ENCODE measurements at regions not wholly inside any gene's neighbourhood (a gene's known extent, or its start where the extent isn't known, plus 50 kb on each side); places are given as distances from the start of the nearest gene placed in this dataset.

DNA sequence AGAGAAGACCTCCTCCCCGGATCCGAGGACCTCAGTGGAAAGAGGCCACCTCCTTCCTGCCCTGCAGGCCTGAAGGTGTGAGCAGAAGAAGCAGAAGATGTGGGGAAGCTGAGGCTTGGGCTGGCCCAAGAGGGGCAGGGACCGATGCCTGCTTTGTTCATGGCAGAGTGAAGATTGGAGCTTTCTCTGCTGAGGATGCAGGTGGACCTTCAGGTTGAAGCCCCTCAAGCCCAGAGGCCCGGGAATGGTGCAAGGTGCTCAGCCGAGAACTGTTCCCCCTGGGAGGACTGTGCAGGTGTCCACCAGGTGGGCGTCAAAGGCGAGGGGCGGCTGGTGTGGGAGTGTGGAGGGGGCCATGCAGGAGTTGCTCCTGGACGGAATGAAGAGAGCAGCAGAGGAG is 277.9 kb upstream of the IRX2 start:
- no peak for DNase-seq
- H3K4me3 ChIP-seq = no peak overlapping the region
- H3K36me3 ChIP-seq = no peaks in the 10 kb centered on the region
- no peaks in the 10 kb centered on the region for H3K9me3 ChIP-seq
- no peaks in the 10 kb centered on the region for H3K27me3 ChIP-seq

DNA sequence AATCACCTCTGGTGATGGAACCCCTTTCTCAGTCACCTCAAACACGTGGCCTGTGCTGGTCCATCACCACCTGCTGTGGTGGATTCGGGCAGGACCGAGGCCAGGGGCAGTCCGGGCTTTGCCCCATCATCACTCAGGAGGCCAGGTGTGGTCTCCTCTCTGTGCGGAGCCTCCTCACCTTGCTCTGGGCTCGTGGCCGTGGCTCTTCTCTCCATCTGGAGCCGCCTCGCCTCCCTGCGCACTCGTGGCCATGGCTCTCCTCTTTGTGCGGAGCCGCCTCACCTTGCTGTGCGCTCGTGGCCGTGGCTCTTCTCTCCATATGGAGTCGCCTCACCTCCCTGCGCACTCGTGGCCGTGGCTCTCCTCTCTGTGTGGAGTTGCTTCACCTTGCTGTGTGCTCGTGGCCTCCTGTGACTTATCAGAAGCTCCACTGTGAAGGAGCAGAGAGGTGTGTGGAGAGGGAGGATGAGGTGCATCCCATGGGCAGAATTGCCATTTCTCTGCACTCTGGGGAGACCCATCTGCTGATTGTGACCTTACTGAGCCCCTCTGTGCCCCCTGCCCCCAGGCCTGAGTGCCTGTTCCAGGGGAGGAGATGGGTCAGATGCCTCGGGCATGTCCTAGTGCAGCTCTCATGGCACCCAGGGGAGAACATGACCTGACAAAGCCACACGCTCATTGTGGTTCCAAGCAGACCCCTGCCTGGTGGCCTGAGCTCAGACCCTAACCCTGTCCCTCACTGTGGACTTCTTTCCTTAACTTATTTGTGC is 276.6 kb upstream of the IRX2 start:
- Histone ChIP-seq H3K9me3 (no peaks in the 10 kb centered on the region), H3K36me3 (no peaks in the 10 kb centered on the region), H3K27me3 (no peaks in the 10 kb centered on the region), H3K4me3 (no peak overlapping the region)
- no peak for DNase-seq

- no peaks in the 10 kb centered on the region for H3K9me3 ChIP-seq
- no peak overlapping the region for H3K4me3 ChIP-seq
- DNase-seq = no peak
- no peaks in the 10 kb centered on the region for H3K27me3 ChIP-seq
- H3K36me3 ChIP-seq = no peaks in the 10 kb centered on the region
These were observed 275.8 kb upstream of the IRX2 start for GRCh38 chr5:3027185-3027865.

DNA sequence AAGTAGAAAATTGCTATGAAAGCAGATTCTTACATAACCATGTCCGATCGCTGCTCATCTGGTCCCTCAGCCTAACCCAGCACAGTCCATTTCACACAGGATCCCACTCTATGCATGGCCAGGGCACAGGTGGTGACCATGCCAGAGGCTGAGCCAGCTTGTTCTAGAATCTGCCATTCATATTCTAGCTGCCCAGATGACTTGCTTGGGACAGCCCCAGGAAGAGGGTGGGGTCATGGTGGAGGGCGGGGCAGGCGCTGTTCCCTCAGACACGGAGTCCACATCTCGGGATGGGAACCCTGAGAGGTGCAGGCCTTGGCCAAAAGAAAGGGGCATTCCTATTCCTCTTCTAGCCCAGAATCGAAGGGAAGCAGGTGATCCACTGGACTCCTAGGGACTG is 275.2 kb upstream of the IRX2 start:
- Histone ChIP-seq H3K4me3 (no peak overlapping the region), H3K36me3 (no peaks in the 10 kb centered on the region), H3K9me3 (no peaks in the 10 kb centered on the region), H3K27me3 (no peaks in the 10 kb centered on the region)
- no peak for DNase-seq

- Histone ChIP-seq H3K9me3 (no peaks in the 10 kb centered on the region), H3K36me3 (no peaks in the 10 kb centered on the region), H3K27me3 (no peaks in the 10 kb centered on the region), H3K4me3 (no peak overlapping the region)
- no peak for DNase-seq
These were observed 274.6 kb upstream of the IRX2 start for GRCh38 chr5:3026099-3026498.

DNA sequence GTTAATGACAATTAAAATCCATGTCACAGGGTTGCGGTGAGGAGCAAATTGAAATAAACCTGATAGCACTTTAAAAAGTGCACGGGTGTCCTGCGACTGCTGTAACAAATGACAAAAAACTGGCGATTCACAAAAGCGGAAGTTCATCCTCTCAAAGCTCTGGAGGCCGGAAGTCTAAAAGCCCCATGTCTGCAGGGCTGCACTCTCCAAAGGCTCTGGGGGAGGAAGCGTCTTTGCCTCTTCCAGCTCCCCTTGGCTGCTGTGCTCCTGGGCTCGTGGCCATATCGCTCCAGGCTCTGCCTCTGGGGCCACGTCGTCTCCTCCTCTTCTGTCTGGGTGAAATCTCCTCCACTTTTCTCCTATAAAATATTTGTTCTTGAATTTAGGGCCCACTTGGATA is 273.9 kb upstream of the IRX2 start:
- no peaks in the 10 kb centered on the region for H3K27me3 ChIP-seq
- DNase-seq = no peak
- no peaks in the 10 kb centered on the region for H3K36me3 ChIP-seq
- H3K4me3 ChIP-seq = no peak overlapping the region
- H3K9me3 ChIP-seq = no peaks in the 10 kb centered on the region

GRCh38 chr5:3024976-3025375 is 273.5 kb upstream of the IRX2 start:
- no peaks in the 10 kb centered on the region for H3K27me3 ChIP-seq
- no peaks in the 10 kb centered on the region for H3K9me3 ChIP-seq
- no peak for DNase-seq
- no peaks in the 10 kb centered on the region for H3K36me3 ChIP-seq
- H3K4me3 ChIP-seq = no peak overlapping the region

DNA sequence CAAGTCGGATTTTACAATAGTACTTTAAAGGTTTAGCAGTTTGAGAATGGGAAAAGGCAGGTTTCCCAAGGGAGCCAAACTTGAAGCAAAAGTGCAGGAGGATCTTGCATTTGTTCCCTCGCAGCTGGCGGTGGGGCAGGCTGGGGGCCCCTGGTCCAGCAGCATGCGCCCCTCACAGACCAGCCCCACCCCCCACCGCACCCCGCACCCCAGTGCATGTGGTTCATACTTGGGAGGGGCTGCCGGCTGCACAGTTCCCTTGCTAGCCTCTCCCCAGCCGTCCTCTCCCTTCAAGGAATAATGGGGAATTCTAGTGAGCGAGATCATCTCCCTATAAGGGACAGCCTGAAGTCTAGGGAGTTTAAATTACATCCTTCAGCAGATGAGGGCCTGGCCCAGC is 273.1 kb upstream of the IRX2 start:
- Histone ChIP-seq H3K4me3 (no peak overlapping the region), H3K36me3 (no peaks in the 10 kb centered on the region), H3K9me3 (no peaks in the 10 kb centered on the region), H3K27me3 (no peaks in the 10 kb centered on the region)
- DNase-seq = no peak

GRCh38 chr5:3024126-3024525 is 272.6 kb upstream of the IRX2 start:
- Histone ChIP-seq H3K9me3 (no peaks in the 10 kb centered on the region), H3K4me3 (no peak overlapping the region), H3K27me3 (no peaks in the 10 kb centered on the region), H3K36me3 (no peaks in the 10 kb centered on the region)
- DNase-seq = no peak

GRCh38 chr5:3023656-3024055 is 272.2 kb upstream of the IRX2 start:
- DNase-seq = no peak
- Histone ChIP-seq H3K36me3 (no peaks in the 10 kb centered on the region), H3K4me3 (no peak overlapping the region), H3K27me3 (no peaks in the 10 kb centered on the region), H3K9me3 (no peaks in the 10 kb centered on the region)

DNA sequence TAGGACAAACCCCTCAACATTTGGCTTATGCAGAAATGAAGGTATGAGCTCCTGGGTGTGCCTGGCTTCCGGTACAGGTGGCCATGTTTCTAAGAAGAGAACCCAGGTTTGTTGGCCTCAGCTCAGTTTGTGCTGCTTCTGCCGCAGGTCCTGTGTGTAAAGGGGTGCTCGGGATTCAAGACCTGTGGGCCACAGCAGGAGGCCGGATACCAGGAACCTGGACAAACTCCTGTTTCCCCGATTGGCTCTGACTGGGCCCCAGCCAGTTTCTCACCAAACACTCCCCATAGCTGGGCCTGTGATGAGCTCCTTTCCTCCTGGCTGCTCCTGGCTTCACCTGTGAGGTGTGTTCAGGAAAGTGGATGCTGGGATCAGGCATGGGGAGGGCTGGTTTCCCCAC is 271.2 kb upstream of the IRX2 start:
- Histone ChIP-seq H3K4me3 (no peak overlapping the region), H3K36me3 (no peaks in the 10 kb centered on the region), H3K9me3 (no peaks in the 10 kb centered on the region), H3K27me3 (no peaks in the 10 kb centered on the region)
- no peak for DNase-seq

- no peaks in the 10 kb centered on the region for H3K9me3 ChIP-seq
- no peaks in the 10 kb centered on the region for H3K36me3 ChIP-seq
- H3K27me3 ChIP-seq = no peaks in the 10 kb centered on the region
- DNase-seq = no peak
- H3K4me3 ChIP-seq = no peak overlapping the region
These were observed 268.9 kb upstream of the IRX2 start for GRCh38 chr5:3020426-3020825.

DNA sequence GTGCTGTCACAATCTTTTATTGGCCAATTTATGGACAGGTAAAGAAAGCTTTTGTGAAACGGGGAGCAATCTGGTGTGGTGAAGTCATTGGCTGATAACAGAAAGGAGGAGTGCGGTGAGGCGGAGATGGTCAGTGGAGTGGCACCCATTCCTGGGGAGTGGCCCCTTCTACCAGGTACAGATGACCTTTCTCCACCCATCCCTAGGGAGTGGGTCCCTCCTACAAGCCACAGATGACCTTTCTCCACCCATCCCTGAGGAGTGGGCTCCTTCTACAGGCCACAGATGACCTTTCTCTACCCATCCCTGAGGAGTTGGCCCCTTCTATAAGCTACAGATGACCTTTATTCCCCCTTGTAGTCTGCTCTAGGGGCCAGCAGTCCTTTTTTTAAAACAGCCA is 267.6 kb upstream of the IRX2 start:
- DNase-seq = no peak
- Histone ChIP-seq H3K36me3 (no peaks in the 10 kb centered on the region), H3K4me3 (no peak overlapping the region), H3K27me3 (no peaks in the 10 kb centered on the region), H3K9me3 (no peaks in the 10 kb centered on the region)

- Histone ChIP-seq H3K27me3 (peaks cover 10% of the 10 kb centered on the region; the same call in 1 of the 2 replicates), H3K9me3 (no peaks in the 10 kb centered on the region), H3K4me3 (no peak overlapping the region), H3K36me3 (no peaks in the 10 kb centered on the region)
- no peak for DNase-seq
These were observed 260.2 kb upstream of the IRX2 start for GRCh38 chr5:3011764-3012017.

GRCh38 chr5:3010953-3011763 is 259.7 kb upstream of the IRX2 start:
- Histone ChIP-seq H3K27me3 (peaks cover 10% of the 10 kb centered on the region; the same call in 1 of the 2 replicates), H3K36me3 (no peaks in the 10 kb centered on the region), H3K9me3 (no peaks in the 10 kb centered on the region), H3K4me3 (no peak overlapping the region)
- peak; percentile 51 for DNase-seq

DNA sequence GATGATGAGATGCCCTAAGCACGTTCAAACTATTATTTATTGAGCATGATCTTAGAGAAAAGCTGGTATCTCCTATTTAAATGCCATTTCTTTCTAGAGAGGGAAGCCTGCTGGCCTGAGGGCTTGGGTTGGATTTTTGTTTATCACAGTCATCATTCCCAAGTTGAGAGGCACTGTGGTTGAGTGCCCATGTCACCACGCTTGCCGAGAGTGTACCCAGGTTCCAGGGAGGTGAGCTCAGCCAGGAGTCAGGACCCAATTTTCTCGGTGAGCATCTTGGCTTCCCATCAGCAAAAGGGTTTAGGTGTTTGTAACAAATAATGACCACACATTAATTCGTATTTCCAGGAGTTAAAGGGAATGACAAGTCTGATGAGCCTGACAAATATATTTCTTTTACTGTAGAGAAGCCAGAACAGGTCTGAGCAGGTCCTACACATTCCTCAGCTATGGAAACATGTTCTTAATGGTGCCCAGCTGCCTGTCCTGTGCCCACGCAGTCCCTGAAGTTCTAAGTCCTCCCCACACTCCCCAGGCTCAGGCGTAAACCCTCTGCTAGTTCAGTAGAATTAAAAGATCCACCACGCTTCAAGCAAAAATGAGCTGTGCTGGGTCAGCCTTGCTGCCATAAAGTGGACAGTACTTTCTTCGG is 258.9 kb upstream of the IRX2 start:
- Histone ChIP-seq H3K27me3 (peaks cover 11% of the 10 kb centered on the region; the same call in 1 of the 2 replicates), H3K9me3 (no peaks in the 10 kb centered on the region), H3K36me3 (no peaks in the 10 kb centered on the region), H3K4me3 (no peak overlapping the region)
- no peak for DNase-seq

DNA sequence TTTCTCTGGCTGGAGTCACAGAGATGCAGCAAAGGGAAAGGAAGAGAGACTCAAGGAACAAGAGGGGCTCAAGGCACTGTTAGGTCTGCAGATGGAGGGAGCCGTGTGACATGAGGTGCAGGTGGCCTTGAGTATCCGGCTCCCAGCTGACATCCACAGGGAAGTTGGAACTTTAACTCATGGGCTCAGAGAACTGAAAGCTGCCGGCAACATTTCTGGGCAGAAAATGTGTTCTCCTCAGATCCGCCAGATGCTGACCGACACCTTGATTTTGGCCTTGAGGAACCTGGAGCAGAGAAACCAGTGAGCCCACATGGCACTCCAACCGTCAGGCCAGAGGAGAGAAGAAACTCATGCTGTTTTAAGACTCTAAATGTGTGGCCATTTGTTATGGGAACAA is 258.1 kb upstream of the IRX2 start:
- H3K36me3 ChIP-seq = no peaks in the 10 kb centered on the region
- no peak overlapping the region for H3K4me3 ChIP-seq
- H3K27me3 ChIP-seq = peaks cover 12% of the 10 kb centered on the region; the same call in 1 of the 2 replicates
- no peak for DNase-seq
- no peaks in the 10 kb centered on the region for H3K9me3 ChIP-seq

All from MG63 (cell line).